HCT116 (cell line): ENCODE measurements at regions not wholly inside any gene's neighbourhood (a gene's known extent, or its start where the extent isn't known, plus 50 kb on each side); places are given as distances from the start of the nearest gene placed in this dataset.

Experiments
- ATAC-seq: fragments of 200-7000 bp; cut with Tn5 transposase; 2 replicates; pipeline ENCODE4 v1.9.1; 2020; ENCODE audit warnings: mild to moderate bottlenecking, moderate library complexity
- BruUV-seq: library from RNA; stranded (reverse); fragments of 400-500 nt; replicated peaks from 2 replicates; lab custom pipeline; 2021; lab: Mats Ljungman, UMichigan
- CTCF ChIA-PET: fragments of 300-600 bp; sonication (Branson Sonifier 250); formaldehyde crosslinking; loops from one replicate; lab custom pipeline; 2021; ENCODE audit warnings: antibody characterized with exemption; lab: Charles Lee
- POLR2A ChIA-PET: fragments of 300-600, 350-600 bp; sonication (Branson Sonifier 250); formaldehyde crosslinking; loops from one replicate; lab custom pipeline; 2021; ENCODE audit warnings: antibody characterized with exemption; lab: Charles Lee
- RAD21 ChIA-PET, 2 experiments: fragments of 300-600 bp; sonication (Branson Sonifier 250); formaldehyde crosslinking; loops; one replicate each; lab custom pipeline; 2023; ENCODE audit warnings: low total read pairs in 2 of 2; ENCODE audit not compliant: uncharacterized antibody in 2 of 2, unreplicated experiment in 2 of 2, low non-redundant PET in 1 of 2; lab: Charles Lee
- DNase-seq: peaks from one replicate; pipeline ENCODE4 v3.0.0-alpha.2; 2010; ENCODE audit warnings: low read depth, low spot score
- H2AFZ ChIP-seq: fragments of 200-600 bp; shearing (Covaris generic), sonication (generic); 2 replicates; pipeline ENCODE4 v1.6.1; 2017; ENCODE audit warnings: low read depth, mixed run types, mixed read lengths, antibody characterized with exemption, low read length; ENCODE audit not compliant: poor library complexity, severe bottlenecking
- H3K27ac ChIP-seq: 2 replicates; pipeline ENCODE4 v1.5.1; 2012; ENCODE audit warnings: low read depth, low read length
- H3K27me3 ChIP-seq: fragments of 200-600 bp; sonication (generic); 2 replicates; pipeline ENCODE4 v1.6.1; 2016; ENCODE audit warnings: mixed run types, low read length, mixed read lengths; ENCODE audit not compliant: insufficient read depth
- H3K36me3 ChIP-seq, 2 experiments: fragments of 200-500 bp in 1 of 2; fragments of 200-600 bp in 1 of 2; sonication (Bioruptor generic) in 1 of 2; sonication (generic) in 1 of 2; 2 replicates each; pipeline versions ENCODE4 v1.5.1 to v1.6.1; 2014 to 2016; ENCODE audit warnings: low read length in 2 of 2, inconsistent platforms in 1 of 2, mixed read lengths in 1 of 2, mixed run types in 1 of 2; ENCODE audit not compliant: insufficient read depth in 2 of 2, control insufficient read depth in 1 of 2
- H3K4me1 ChIP-seq, 2 experiments: fragments of 200-600 bp in 1 of 2; sonication (generic) in 1 of 2; 2 replicates each; pipeline versions ENCODE4 v1.5.1 to v1.6.1; 2012 to 2017; ENCODE audit warnings: low read length in 2 of 2, inconsistent platforms in 1 of 2, mild to moderate bottlenecking in 1 of 2, mixed read lengths in 1 of 2, mixed run types in 1 of 2, moderate library complexity in 1 of 2; ENCODE audit not compliant: insufficient read depth in 2 of 2, control insufficient read depth in 1 of 2
- H3K4me2 ChIP-seq: fragments of 200-600 bp; sonication (generic); 2 replicates; pipeline ENCODE4 v1.6.1; 2017; ENCODE audit warnings: mixed run types, low read length, mixed read lengths
- H3K4me3 ChIP-seq, 2 experiments: fragments of 200-600 bp in 1 of 2; sonication (generic) in 1 of 2; replicated peaks in 1 of 2; 2 replicates each; pipeline ENCODE4 v1.5.1; 2011 to 2016; ENCODE audit warnings: low read length in 2 of 2, control low read depth in 1 of 2, low read depth in 1 of 2, mild to moderate bottlenecking in 1 of 2, mixed read lengths in 1 of 2, mixed run types in 1 of 2
- H3K79me2 ChIP-seq: fragments of 200-600 bp; sonication (generic); 2 replicates; pipeline ENCODE4 v1.6.1; 2017; ENCODE audit warnings: mild to moderate bottlenecking, mixed run types, low read length, moderate library complexity, mixed read lengths; ENCODE audit not compliant: insufficient read depth
- H3K9ac ChIP-seq: fragments of 200-600 bp; sonication (generic); 2 replicates; pipeline ENCODE4 v1.6.1; 2016; ENCODE audit warnings: low read length, mixed read lengths
- H3K9me2 ChIP-seq: fragments of 200-600 bp; sonication (generic), shearing (Covaris generic); 2 replicates; pipeline ENCODE4 v1.6.1; 2017; ENCODE audit warnings: mixed run types, mild to moderate bottlenecking, moderate library complexity; ENCODE audit not compliant: insufficient read depth
- H3K9me3 ChIP-seq, 2 experiments: fragments of 200-500 bp in 1 of 2; fragments of 200-600 bp in 1 of 2; sonication (Bioruptor generic) in 1 of 2; sonication (generic) in 1 of 2; 2 replicates each; pipeline ENCODE4 v1.6.1; 2014 to 2017; ENCODE audit warnings: low read length in 2 of 2, mixed read lengths in 2 of 2, inconsistent platforms in 1 of 2, low read depth in 1 of 2, mild to moderate bottlenecking in 1 of 2, mixed run types in 1 of 2, moderate library complexity in 1 of 2; ENCODE audit not compliant: control insufficient read depth in 1 of 2, insufficient read depth in 1 of 2
- H4K20me1 ChIP-seq: fragments of 200-600 bp; sonication (generic), shearing (Covaris generic); 2 replicates; pipeline ENCODE4 v1.6.1; 2017; ENCODE audit warnings: mixed run types, mild to moderate bottlenecking, moderate library complexity; ENCODE audit not compliant: insufficient read depth
- ATF3 ChIP-seq: IDR thresholded peaks from 2 replicates; pipeline ENCODE4 v1.6.1; 2012
- CBX3 ChIP-seq: IDR thresholded peaks from 2 replicates; pipeline ENCODE4 v1.6.1; 2012; ENCODE audit warnings: low read depth
- CEBPB ChIP-seq: IDR thresholded peaks from 2 replicates; pipeline ENCODE4 v1.6.1; 2012; ENCODE audit warnings: low read depth
- CTCF ChIP-seq, 3 experiments: fragments of 200-600 bp in 1 of 3; sonication (generic) in 1 of 3; IDR thresholded peaks in 2 of 3; conservative IDR thresholded peaks in 1 of 3; 2 replicates each; pipeline ENCODE4 v1.5.1; 2012 to 2017; ENCODE audit warnings: low read depth in 2 of 3, low read length in 2 of 3, antibody characterized with exemption in 1 of 3, borderline replicate concordance in 1 of 3, control low read depth in 1 of 3, mild to moderate bottlenecking in 1 of 3, mixed read lengths in 1 of 3, mixed run types in 1 of 3, moderate library complexity in 1 of 3; ENCODE audit not compliant: insufficient read depth in 1 of 3
- EGR1 ChIP-seq: IDR thresholded peaks from 2 replicates; pipeline ENCODE4 v1.6.1; 2012; ENCODE audit warnings: low read depth
- MAX ChIP-seq: IDR thresholded peaks from 2 replicates; pipeline ENCODE4 v1.6.1; 2012
- POLR2A ChIP-seq: IDR thresholded peaks from 2 replicates; pipeline ENCODE4 v1.7.0; 2011; ENCODE audit warnings: borderline replicate concordance; ENCODE audit not compliant: insufficient read depth, insufficient read length; ENCODE audit errors: extremely low read depth
- REST ChIP-seq: IDR thresholded peaks from 2 replicates; pipeline ENCODE4 v1.6.1; 2012; ENCODE audit warnings: low read depth
- SIN3A ChIP-seq: IDR thresholded peaks from 2 replicates; pipeline ENCODE4 v1.6.1; 2012; ENCODE audit warnings: low read depth
- SRF ChIP-seq: IDR thresholded peaks from 2 replicates; pipeline ENCODE4 v1.6.1; 2012; ENCODE audit warnings: low read depth
- TCF7L2 ChIP-seq: IDR thresholded peaks from 2 replicates; pipeline ENCODE4 v1.7.0; 2011; ENCODE audit warnings: borderline replicate concordance, inconsistent platforms; ENCODE audit not compliant: insufficient read depth, insufficient read length; ENCODE audit errors: extremely low read depth
- YY1 ChIP-seq: IDR thresholded peaks from 2 replicates; pipeline ENCODE4 v1.6.1; 2011; ENCODE audit warnings: low read length, low read depth, moderate library complexity, mild to moderate bottlenecking; ENCODE audit not compliant: insufficient replicate concordance; ENCODE audit errors: extremely low read depth
- ZBTB33 ChIP-seq: IDR thresholded peaks from 2 replicates; pipeline ENCODE4 v1.6.1; 2011; ENCODE audit warnings: mild to moderate bottlenecking, low read length, moderate library complexity; ENCODE audit not compliant: insufficient replicate concordance; ENCODE audit errors: extremely low read depth
- ZFX ChIP-seq: fragments of 450-650 bp; IDR thresholded peaks from 2 replicates; pipeline ENCODE4 v1.6.1; 2017
- intact Hi-C: fragments of 100-400 bp; cut with micrococcal nuclease; formaldehyde crosslinking; loops from 2 replicates; pipeline ENCODE4 v1.10.0; 2022

- TF ChIP-seq MAX (no peak), ZFX (no peak)
Measured at GRCh38 chr13:58946274-58946673, 1217.5 kb downstream of the DIAPH3 start (continued).

- POLR2A ChIA-PET: no interaction called here
- no TSS peak for BruUV-seq
- RAD21 ChIA-PET: no interaction called here
- Histone ChIP-seq H3K4me2 (no peak overlapping the region), H3K9me3 (peaks cover 0 to 12% of the 10 kb centered on the region in 2 experiments; a peak in 1 of 4 replicates), H3K4me3 (no peak overlapping the region), H2AFZ (no peak overlapping the region), H3K36me3 (no peaks in the 10 kb centered on the region), H4K20me1 (no peaks in the 10 kb centered on the region), H3K4me1 (no peaks in the 10 kb centered on the region), H3K27me3 (no peaks in the 10 kb centered on the region), H3K9ac (no peak overlapping the region), H3K79me2 (no peaks in the 10 kb centered on the region), H3K9me2 (no peaks in the 10 kb centered on the region), H3K27ac (no peak overlapping the region)
- intact Hi-C loops: no loop called here
- ATAC-seq (no peak), DNase-seq (no peak)
- TF ChIP-seq MAX: no peak
- no peak for TF ChIP-seq POLR2A
- TF ChIP-seq SIN3A: no peak
- TF ChIP-seq TCF7L2: no peak
- no peak for TF ChIP-seq CEBPB
- TF ChIP-seq YY1: no peak
- TF ChIP-seq CTCF (IDR thresholded peaks at IDR 0.05 in 2 of 3, conservative IDR thresholded peaks at IDR 0.05 in 1 of 3; ENCODE audit: borderline replicate concordance in 1 of 3, insufficient read depth in 1 of 3, low read depth in 2 of 3, low read length in 2 of 3): no peak
- TF ChIP-seq ATF3: no peak
- no peak for TF ChIP-seq ZBTB33
- TF ChIP-seq SRF: no peak
- no peak for TF ChIP-seq EGR1
- no peak for TF ChIP-seq CBX3
- no peak for TF ChIP-seq REST
- no peak for TF ChIP-seq ZFX
- CTCF ChIA-PET: no interaction called here
Measured at GRCh38 chr13:58949646-58950045, 1214.1 kb downstream of the DIAPH3 start.
